ENCODE measurements at regions not wholly inside any gene's neighbourhood (a gene's known extent, or its start where the extent isn't known, plus 50 kb on each side); places are given as distances from the start of the nearest gene placed in this dataset.

- H3K36me3 ChIP-seq (ENCODE audit: control insufficient read depth in 2 of 2, insufficient read depth in 2 of 2, low read length in 2 of 2): no peaks in the 10 kb centered on the region
- H3K4me3 ChIP-seq (ENCODE audit: low read length in 2 of 2): no peak overlapping the region
- H3K27me3 ChIP-seq (ENCODE audit: control insufficient read depth in 2 of 2, insufficient read depth in 2 of 2, low read length in 2 of 2): peaks cover 0 to 4% of the 10 kb centered on the region in 2 donors
- H3K27ac ChIP-seq (ENCODE audit: low read depth in 2 of 2, low read length in 2 of 2): no peak overlapping the region
- no peaks in the 10 kb centered on the region for H3K4me1 ChIP-seq (ENCODE audit: control insufficient read depth in 2 of 2, insufficient read depth in 2 of 2, low read length in 2 of 2)
- no peaks in the 10 kb centered on the region for H3K9me3 ChIP-seq (ENCODE audit: control insufficient read depth in 2 of 2, low read length in 2 of 2)
- no peak overlapping the region for H3K9ac ChIP-seq (ENCODE audit: low read depth in 1 of 2, low read length in 2 of 2)
Measured at GRCh38 chr3:182404031-182404430, 389.3 kb upstream of the ATP11B start.

DNA sequence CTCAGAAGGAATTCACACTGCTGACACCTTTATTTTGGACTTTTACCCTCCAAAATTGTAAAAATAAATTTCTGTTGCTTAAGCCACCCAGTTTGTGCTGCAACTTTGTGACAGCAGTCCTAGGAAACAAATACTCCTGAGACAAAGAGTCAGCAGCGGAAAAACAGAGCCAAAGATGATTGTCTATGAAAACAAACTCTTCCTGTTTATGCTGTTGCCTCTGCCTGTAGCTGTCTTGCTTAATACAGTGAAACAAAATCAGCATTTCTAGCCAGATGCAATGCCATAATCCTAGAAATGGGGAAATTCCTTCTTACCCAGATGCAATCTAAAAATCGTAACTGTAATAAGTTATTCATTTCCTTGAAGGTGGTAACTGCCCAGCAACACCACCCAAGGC is 387.5 kb upstream of the ATP11B start:
- Histone ChIP-seq H3K9me3 (ENCODE audit: control insufficient read depth in 2 of 2, low read length in 2 of 2) (no peaks in the 10 kb centered on the region), H3K4me1 (ENCODE audit: control insufficient read depth in 2 of 2, insufficient read depth in 2 of 2, low read length in 2 of 2) (no peaks in the 10 kb centered on the region), H3K36me3 (ENCODE audit: control insufficient read depth in 2 of 2, insufficient read depth in 2 of 2, low read length in 2 of 2) (no peaks in the 10 kb centered on the region), H3K4me3 (ENCODE audit: low read length in 2 of 2) (no peak overlapping the region), H3K27ac (ENCODE audit: low read depth in 2 of 2, low read length in 2 of 2) (no peak overlapping the region), H3K27me3 (ENCODE audit: control insufficient read depth in 2 of 2, insufficient read depth in 2 of 2, low read length in 2 of 2) (peaks cover 0 to 4% of the 10 kb centered on the region in 2 donors), H3K9ac (ENCODE audit: low read depth in 1 of 2, low read length in 2 of 2) (no peak overlapping the region)

- H3K9me3 ChIP-seq (ENCODE audit: control insufficient read depth in 2 of 2, low read length in 2 of 2): no peaks in the 10 kb centered on the region
- no peak overlapping the region for H3K9ac ChIP-seq (ENCODE audit: low read depth in 1 of 2, low read length in 2 of 2)
- no peak overlapping the region for H3K27ac ChIP-seq (ENCODE audit: low read depth in 2 of 2, low read length in 2 of 2)
- no peak overlapping the region for H3K4me3 ChIP-seq (ENCODE audit: low read length in 2 of 2)
- no peaks in the 10 kb centered on the region for H3K36me3 ChIP-seq (ENCODE audit: control insufficient read depth in 2 of 2, insufficient read depth in 2 of 2, low read length in 2 of 2)
- peaks cover 0 to 4% of the 10 kb centered on the region in 2 donors for H3K27me3 ChIP-seq (ENCODE audit: control insufficient read depth in 2 of 2, insufficient read depth in 2 of 2, low read length in 2 of 2)
- no peaks in the 10 kb centered on the region for H3K4me1 ChIP-seq (ENCODE audit: control insufficient read depth in 2 of 2, insufficient read depth in 2 of 2, low read length in 2 of 2)
Measured at GRCh38 chr3:182406786-182407185, 386.5 kb upstream of the ATP11B start.

DNA sequence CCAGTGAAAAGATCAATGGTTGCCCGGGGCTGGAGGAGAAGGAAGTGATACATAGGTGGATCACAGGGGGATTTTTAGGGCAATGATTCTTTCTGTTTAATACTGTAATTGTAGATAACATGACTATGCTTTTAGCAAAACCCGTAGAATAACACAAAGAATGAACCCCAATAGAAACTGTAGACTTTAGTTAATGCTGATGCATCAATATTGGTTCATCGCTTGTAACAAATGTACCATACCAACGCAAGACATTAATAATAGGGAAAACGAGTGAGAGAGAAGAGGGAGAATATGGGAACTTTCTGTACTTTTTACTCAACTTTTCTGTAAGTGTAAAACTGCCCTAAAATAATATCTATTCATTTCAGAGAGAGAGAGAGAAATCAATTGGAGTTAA is 383.3 kb upstream of the ATP11B start:
- H3K9me3 ChIP-seq (ENCODE audit: control insufficient read depth in 2 of 2, low read length in 2 of 2): no peaks in the 10 kb centered on the region
- no peaks in the 10 kb centered on the region for H3K36me3 ChIP-seq (ENCODE audit: control insufficient read depth in 2 of 2, insufficient read depth in 2 of 2, low read length in 2 of 2)
- H3K27me3 ChIP-seq (ENCODE audit: control insufficient read depth in 2 of 2, insufficient read depth in 2 of 2, low read length in 2 of 2): peaks cover 0 to 4% of the 10 kb centered on the region in 2 donors
- H3K4me1 ChIP-seq (ENCODE audit: control insufficient read depth in 2 of 2, insufficient read depth in 2 of 2, low read length in 2 of 2): no peaks in the 10 kb centered on the region
- H3K9ac ChIP-seq (ENCODE audit: low read depth in 1 of 2, low read length in 2 of 2): no peak overlapping the region
- H3K27ac ChIP-seq (ENCODE audit: low read depth in 2 of 2, low read length in 2 of 2): no peak overlapping the region
- H3K4me3 ChIP-seq (ENCODE audit: low read length in 2 of 2): no peak overlapping the region

- no peak overlapping the region for H3K9ac ChIP-seq (ENCODE audit: low read depth in 1 of 2, low read length in 2 of 2)
- no peak overlapping the region for H3K27ac ChIP-seq (ENCODE audit: low read depth in 2 of 2, low read length in 2 of 2)
- no peak overlapping the region for H3K4me3 ChIP-seq (ENCODE audit: low read length in 2 of 2)
- H3K4me1 ChIP-seq (ENCODE audit: control insufficient read depth in 2 of 2, insufficient read depth in 2 of 2, low read length in 2 of 2): no peaks in the 10 kb centered on the region
- H3K27me3 ChIP-seq (ENCODE audit: control insufficient read depth in 2 of 2, insufficient read depth in 2 of 2, low read length in 2 of 2): peaks cover 0 to 4% of the 10 kb centered on the region in 2 donors
- no peaks in the 10 kb centered on the region for H3K9me3 ChIP-seq (ENCODE audit: control insufficient read depth in 2 of 2, low read length in 2 of 2)
- H3K36me3 ChIP-seq (ENCODE audit: control insufficient read depth in 2 of 2, insufficient read depth in 2 of 2, low read length in 2 of 2): no peaks in the 10 kb centered on the region
Measured at GRCh38 chr3:182412066-182412465, 381.2 kb upstream of the ATP11B start.

GRCh38 chr3:182413061-182413460 is 380.2 kb upstream of the ATP11B start:
- H3K27ac ChIP-seq (ENCODE audit: low read depth in 2 of 2, low read length in 2 of 2): no peak overlapping the region
- H3K9ac ChIP-seq (ENCODE audit: low read depth in 1 of 2, low read length in 2 of 2): no peak overlapping the region
- H3K36me3 ChIP-seq (ENCODE audit: control insufficient read depth in 2 of 2, insufficient read depth in 2 of 2, low read length in 2 of 2): no peaks in the 10 kb centered on the region
- no peaks in the 10 kb centered on the region for H3K4me1 ChIP-seq (ENCODE audit: control insufficient read depth in 2 of 2, insufficient read depth in 2 of 2, low read length in 2 of 2)
- no peak overlapping the region for H3K4me3 ChIP-seq (ENCODE audit: low read length in 2 of 2)
- H3K9me3 ChIP-seq (ENCODE audit: control insufficient read depth in 2 of 2, low read length in 2 of 2): no peaks in the 10 kb centered on the region
- no peaks in the 10 kb centered on the region for H3K27me3 ChIP-seq (ENCODE audit: control insufficient read depth in 2 of 2, insufficient read depth in 2 of 2, low read length in 2 of 2)

DNA sequence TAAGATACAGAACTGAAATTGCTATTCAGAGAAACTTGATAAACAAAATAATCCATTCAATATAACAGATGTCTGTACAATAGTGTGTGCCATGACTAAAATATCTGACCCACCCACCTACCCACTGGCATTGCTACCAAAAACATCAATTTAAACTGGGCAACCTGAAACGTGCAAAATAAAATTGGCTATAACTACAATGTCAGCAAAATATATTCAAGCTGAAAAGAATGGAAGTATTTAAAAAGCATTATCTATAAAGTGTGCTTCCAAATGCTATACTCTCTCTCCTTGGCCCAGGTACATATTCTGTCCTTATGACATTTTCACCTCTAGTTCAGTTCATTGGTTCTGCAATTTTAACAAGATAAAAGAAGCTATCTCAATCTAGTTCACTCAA is 379.6 kb upstream of the ATP11B start:
- Histone ChIP-seq H3K9ac (ENCODE audit: low read depth in 1 of 2, low read length in 2 of 2) (no peak overlapping the region), H3K36me3 (ENCODE audit: control insufficient read depth in 2 of 2, insufficient read depth in 2 of 2, low read length in 2 of 2) (no peaks in the 10 kb centered on the region), H3K27me3 (ENCODE audit: control insufficient read depth in 2 of 2, insufficient read depth in 2 of 2, low read length in 2 of 2) (no peaks in the 10 kb centered on the region), H3K4me3 (ENCODE audit: low read length in 2 of 2) (no peak overlapping the region), H3K4me1 (ENCODE audit: control insufficient read depth in 2 of 2, insufficient read depth in 2 of 2, low read length in 2 of 2) (no peaks in the 10 kb centered on the region), H3K9me3 (ENCODE audit: control insufficient read depth in 2 of 2, low read length in 2 of 2) (peaks cover 0 to under 1% of the 10 kb centered on the region in 2 donors), H3K27ac (ENCODE audit: low read depth in 2 of 2, low read length in 2 of 2) (no peak overlapping the region)

- Histone ChIP-seq H3K9me3 (ENCODE audit: control insufficient read depth in 2 of 2, low read length in 2 of 2) (peaks cover 0 to 3% of the 10 kb centered on the region in 2 donors), H3K4me1 (ENCODE audit: control insufficient read depth in 2 of 2, insufficient read depth in 2 of 2, low read length in 2 of 2) (no peaks in the 10 kb centered on the region), H3K27ac (ENCODE audit: low read depth in 2 of 2, low read length in 2 of 2) (no peak overlapping the region), H3K36me3 (ENCODE audit: control insufficient read depth in 2 of 2, insufficient read depth in 2 of 2, low read length in 2 of 2) (no peaks in the 10 kb centered on the region), H3K4me3 (ENCODE audit: low read length in 2 of 2) (no peak overlapping the region), H3K27me3 (ENCODE audit: control insufficient read depth in 2 of 2, insufficient read depth in 2 of 2, low read length in 2 of 2) (no peaks in the 10 kb centered on the region), H3K9ac (ENCODE audit: low read depth in 1 of 2, low read length in 2 of 2) (no peak overlapping the region)
Measured at GRCh38 chr3:182414586-182414985, 378.7 kb upstream of the ATP11B start.

- Histone ChIP-seq H3K4me3 (ENCODE audit: low read length in 2 of 2) (no peak overlapping the region), H3K27ac (ENCODE audit: low read depth in 2 of 2, low read length in 2 of 2) (no peak overlapping the region), H3K4me1 (ENCODE audit: control insufficient read depth in 2 of 2, insufficient read depth in 2 of 2, low read length in 2 of 2) (no peaks in the 10 kb centered on the region), H3K27me3 (ENCODE audit: control insufficient read depth in 2 of 2, insufficient read depth in 2 of 2, low read length in 2 of 2) (no peaks in the 10 kb centered on the region), H3K9me3 (ENCODE audit: control insufficient read depth in 2 of 2, low read length in 2 of 2) (peaks cover 0 to 3% of the 10 kb centered on the region in 2 donors), H3K36me3 (ENCODE audit: control insufficient read depth in 2 of 2, insufficient read depth in 2 of 2, low read length in 2 of 2) (no peaks in the 10 kb centered on the region), H3K9ac (ENCODE audit: low read depth in 1 of 2, low read length in 2 of 2) (no peak overlapping the region)
Measured at GRCh38 chr3:182420741-182421140, 372.6 kb upstream of the ATP11B start.

DNA sequence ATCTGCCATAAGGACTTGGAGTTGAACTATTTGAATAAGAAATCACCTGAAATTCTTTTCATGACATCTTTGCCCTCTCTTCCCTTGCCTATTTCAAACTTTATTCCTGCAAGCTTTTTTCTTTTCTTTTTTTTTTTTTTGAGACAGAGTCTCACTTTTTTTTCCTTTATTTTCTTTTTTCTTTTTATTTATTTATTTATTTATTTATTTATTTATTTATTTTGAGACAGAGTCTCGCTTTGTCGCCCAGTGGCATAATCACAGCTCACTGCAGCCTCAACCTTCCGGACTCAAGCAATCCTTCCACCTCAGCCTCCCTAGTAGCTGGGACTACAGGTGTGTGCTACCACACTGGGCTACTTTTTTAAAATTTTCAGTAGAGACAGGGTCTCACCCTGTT is 369.3 kb upstream of the ATP11B start:
- H3K9me3 ChIP-seq (ENCODE audit: control insufficient read depth in 2 of 2, low read length in 2 of 2): no peaks in the 10 kb centered on the region
- no peaks in the 10 kb centered on the region for H3K4me1 ChIP-seq (ENCODE audit: control insufficient read depth in 2 of 2, insufficient read depth in 2 of 2, low read length in 2 of 2)
- H3K36me3 ChIP-seq (ENCODE audit: control insufficient read depth in 2 of 2, insufficient read depth in 2 of 2, low read length in 2 of 2): no peaks in the 10 kb centered on the region
- H3K27ac ChIP-seq (ENCODE audit: low read depth in 2 of 2, low read length in 2 of 2): no peak overlapping the region
- H3K9ac ChIP-seq (ENCODE audit: low read depth in 1 of 2, low read length in 2 of 2): no peak overlapping the region
- no peaks in the 10 kb centered on the region for H3K27me3 ChIP-seq (ENCODE audit: control insufficient read depth in 2 of 2, insufficient read depth in 2 of 2, low read length in 2 of 2)
- no peak overlapping the region for H3K4me3 ChIP-seq (ENCODE audit: low read length in 2 of 2)
